Astrocyte of the spinal cord (primary cell): ENCODE measurements at regions not wholly inside any gene's neighbourhood (a gene's known extent, or its start where the extent isn't known, plus 50 kb on each side); places are given as distances from the start of the nearest gene placed in this dataset.

Experiments used
- DNase-seq: peaks from one replicate; pipeline ENCODE4 v3.0.0; 2011; ENCODE audit warnings: low read depth, low spot score
- H3K4me3 ChIP-seq: 2 replicates; pipeline ENCODE4 v1.5.1; 2011; ENCODE audit warnings: low read depth, mild to moderate bottlenecking, low read length, moderate library complexity
- in situ Hi-C: cut with HindIII; loops from 2 replicates; pipeline ENCODE4 v1.10.0; 2017; ENCODE audit warnings: low sequenced_read_pairs
- TF ChIP-seq, protein P1 (sequence below): IDR thresholded peaks from 2 replicates; pipeline ENCODE4 v1.5.1; 2012; ENCODE audit warnings: low read depth, mild to moderate bottlenecking, low read length, inconsistent platforms

DNA sequence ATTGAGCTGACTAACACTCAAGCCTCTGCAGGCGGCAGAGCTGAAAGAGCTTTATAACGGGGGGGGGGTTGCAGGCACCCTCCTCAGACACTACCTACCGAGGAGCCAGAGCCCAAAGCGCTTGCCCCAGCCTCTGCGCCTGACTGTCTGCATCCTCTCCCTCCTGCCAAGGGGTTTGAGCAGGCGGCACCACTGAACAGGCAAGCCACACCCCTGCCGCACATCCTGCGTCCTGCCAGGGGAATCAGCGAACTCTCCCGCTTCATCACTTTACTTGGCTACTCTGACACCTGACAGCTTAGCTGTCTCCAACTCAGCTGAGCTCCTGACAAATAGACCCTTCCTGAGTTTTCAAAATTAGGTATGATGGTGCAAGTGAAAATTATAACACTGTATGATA, 432.6 kb upstream of the ANKRD30A start:
- TF ChIP-seq, protein P1, sequence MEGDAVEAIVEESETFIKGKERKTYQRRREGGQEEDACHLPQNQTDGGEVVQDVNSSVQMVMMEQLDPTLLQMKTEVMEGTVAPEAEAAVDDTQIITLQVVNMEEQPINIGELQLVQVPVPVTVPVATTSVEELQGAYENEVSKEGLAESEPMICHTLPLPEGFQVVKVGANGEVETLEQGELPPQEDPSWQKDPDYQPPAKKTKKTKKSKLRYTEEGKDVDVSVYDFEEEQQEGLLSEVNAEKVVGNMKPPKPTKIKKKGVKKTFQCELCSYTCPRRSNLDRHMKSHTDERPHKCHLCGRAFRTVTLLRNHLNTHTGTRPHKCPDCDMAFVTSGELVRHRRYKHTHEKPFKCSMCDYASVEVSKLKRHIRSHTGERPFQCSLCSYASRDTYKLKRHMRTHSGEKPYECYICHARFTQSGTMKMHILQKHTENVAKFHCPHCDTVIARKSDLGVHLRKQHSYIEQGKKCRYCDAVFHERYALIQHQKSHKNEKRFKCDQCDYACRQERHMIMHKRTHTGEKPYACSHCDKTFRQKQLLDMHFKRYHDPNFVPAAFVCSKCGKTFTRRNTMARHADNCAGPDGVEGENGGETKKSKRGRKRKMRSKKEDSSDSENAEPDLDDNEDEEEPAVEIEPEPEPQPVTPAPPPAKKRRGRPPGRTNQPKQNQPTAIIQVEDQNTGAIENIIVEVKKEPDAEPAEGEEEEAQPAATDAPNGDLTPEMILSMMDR, result no peak
- H3K4me3 ChIP-seq, result no peak overlapping the region
- in situ Hi-C loops, result no loop called here
- no peak for DNase-seq

DNA sequence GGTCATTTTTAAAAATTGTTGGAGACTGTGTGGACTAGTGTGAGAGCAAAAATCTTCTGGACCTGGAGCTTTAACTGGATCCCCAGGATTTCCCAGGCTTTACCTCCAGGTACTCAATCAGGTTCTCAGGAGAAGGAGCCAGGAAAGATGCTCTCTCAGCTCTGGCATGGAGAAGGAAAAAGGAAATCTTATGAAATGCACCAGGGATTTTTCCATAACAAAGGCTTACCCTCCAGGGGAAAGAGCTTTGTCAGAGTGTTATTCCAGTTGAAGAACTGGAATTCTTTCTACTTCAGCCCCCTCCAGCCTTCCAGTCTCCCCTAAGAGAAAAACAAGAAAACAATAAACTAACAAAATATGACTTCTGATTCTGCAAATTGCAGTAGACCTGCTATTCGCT, 436.7 kb upstream of the ANKRD30A start:
- no peak overlapping the region for H3K4me3 ChIP-seq
- DNase-seq, result no peak
- TF ChIP-seq, protein P1, result no peak
- in situ Hi-C loops, result no loop called here

DNA sequence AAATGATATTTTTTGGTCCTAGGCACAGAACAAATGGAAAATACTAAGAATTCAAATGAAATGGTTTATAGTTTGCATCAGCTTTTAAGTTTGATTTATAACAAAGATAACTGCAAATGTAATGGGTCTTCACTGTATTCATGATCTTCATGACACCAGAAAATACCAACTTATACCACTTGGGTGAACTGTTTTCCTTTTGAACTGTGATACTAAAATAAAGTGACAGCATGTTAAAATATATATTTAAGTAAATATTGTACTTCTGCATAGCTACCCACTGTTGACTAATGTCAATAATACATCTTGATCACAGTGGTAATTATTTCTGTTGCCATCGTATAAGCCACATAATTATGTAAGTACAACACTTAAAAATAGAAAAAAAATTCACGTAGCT, 442.0 kb upstream of the ANKRD30A start:
- no peak for DNase-seq
- H3K4me3 ChIP-seq, result no peak overlapping the region
- in situ Hi-C loops, result no loop called here
- TF ChIP-seq, protein P1, result no peak

DNA sequence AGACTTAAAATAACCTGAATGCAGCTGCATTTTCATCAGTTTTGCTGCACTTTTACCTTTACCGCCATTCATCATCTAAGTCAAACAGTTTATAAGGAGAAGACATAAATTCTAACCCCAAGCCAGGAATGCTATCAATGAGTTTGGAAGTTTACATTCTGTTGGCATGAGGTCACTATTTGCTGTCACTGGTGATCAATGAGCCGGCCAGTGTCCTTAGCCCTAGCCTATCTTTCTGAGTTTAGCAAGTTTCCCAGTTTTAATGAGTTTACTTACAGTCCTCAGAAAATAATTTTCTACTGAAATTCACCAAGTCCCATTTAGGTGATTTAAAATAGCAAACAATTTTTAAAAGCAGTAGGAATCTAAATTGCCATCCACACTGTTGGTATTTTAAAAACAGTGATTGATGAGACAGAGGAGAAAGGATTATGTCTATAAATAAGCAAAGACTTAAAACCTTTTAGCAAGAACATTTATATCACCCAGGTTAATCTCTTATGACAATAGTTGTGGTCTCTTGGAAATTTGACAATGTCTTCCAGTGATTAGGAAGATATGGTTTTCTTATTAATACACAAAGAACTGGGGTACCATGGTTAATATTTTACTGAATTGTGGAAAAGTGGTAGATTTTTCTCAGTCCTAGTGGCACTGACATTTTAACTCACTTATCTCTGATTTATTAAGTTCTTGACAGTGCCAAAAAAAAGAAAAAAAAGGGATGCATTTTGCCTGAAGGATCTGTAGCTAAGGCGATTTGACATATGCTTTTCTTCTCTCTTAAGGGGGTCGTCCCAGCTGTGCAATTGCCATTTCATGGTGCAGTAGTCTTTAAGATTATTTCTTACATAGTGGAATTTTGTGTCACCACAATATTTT, 443.4 kb upstream of the ANKRD30A start:
- peak; percentile 7 for DNase-seq
- in situ Hi-C loops, result no loop called here
- no peak overlapping the region for H3K4me3 ChIP-seq
- TF ChIP-seq, protein P1, result no peak

DNA sequence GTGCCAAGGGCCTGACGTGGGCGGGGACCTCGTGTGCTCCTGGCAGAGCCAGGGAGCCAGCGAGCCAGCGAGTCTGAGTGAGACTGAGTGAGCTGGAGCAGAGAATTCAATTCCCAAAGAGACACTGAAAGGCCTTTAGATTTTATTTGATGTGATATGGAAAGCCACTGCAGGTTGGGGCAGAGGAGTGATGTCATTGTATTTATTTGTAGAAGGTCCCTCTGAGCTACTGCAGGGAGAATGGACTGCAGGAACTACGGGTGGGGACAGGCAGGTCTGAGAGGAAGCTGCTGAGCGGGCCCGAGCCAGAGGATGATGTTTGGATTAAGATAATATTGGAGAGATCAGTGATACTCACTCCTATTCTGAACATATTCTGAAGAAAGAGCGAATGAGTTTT, 445.8 kb upstream of the ANKRD30A start:
- no peak for DNase-seq
- H3K4me3 ChIP-seq, result no peak overlapping the region
- in situ Hi-C loops, result no loop called here
- TF ChIP-seq, protein P1, result no peak

DNA sequence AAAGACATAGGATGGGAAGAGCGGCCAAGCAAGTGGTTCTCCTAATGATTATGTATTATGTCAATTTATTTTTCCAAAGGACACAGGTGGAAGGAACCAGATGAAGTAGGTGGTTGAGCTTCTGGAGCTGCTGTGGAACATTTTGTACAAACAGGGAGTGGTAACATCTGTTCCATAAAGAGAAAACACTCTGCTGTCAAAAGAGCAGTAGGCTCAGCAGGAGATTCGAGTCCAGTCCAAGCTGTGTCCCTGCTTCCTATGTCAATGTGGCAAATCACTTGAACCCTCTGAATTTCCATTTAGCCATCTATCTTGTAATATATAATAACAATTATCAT, 448.0 kb upstream of the ANKRD30A start:
- no peak overlapping the region for H3K4me3 ChIP-seq
- DNase-seq, result peak; percentile 22
- TF ChIP-seq, protein P1, result no peak
- in situ Hi-C loops, result no loop called here
